ENCODE measurements at regions not wholly inside any gene's neighbourhood (a gene's known extent, or its start where the extent isn't known, plus 50 kb on each side); places are given as distances from the start of the nearest gene placed in this dataset.
A peak's percentile ranks its signal among the peaks of the same experiment; 100 is the strongest.

GRCh38 chr11:69416762-69417698 is 64.4 kb upstream of the LINC01488 start:
- no peak overlapping the region for H3K4me3 ChIP-seq (ENCODE audit: low read length)
- Mint-ChIP-seq H3K27me3 (ENCODE audit: insufficient read depth) (no peaks in the 10 kb centered on the region), H3K27ac (no peak overlapping the region), H3K9me3 (no peaks in the 10 kb centered on the region), H3K4me3 (no peak overlapping the region), H3K36me3 (ENCODE audit: low read depth) (no peaks in the 10 kb centered on the region), H3K4me1 (no peaks in the 10 kb centered on the region)
- H3K36me3 ChIP-seq (ENCODE audit: control insufficient read depth, insufficient read depth, low read length): no peaks in the 10 kb centered on the region
- H3K27ac ChIP-seq (ENCODE audit: low read depth, low read length): peak overlapping the region; percentile 17
- WGBS, 2 experiments (ENCODE audit: insufficient coverage in 1 of 2, insufficient read length in 1 of 2): 84 to 90% methylated on average over 22 to 27 of the region's 27 CpGs
- no peaks in the 10 kb centered on the region for H3K27me3 ChIP-seq (ENCODE audit: control insufficient read depth, insufficient read depth, low read length, poor library complexity, severe bottlenecking)
- no peaks in the 10 kb centered on the region for H3K9me3 ChIP-seq (ENCODE audit: control insufficient read depth, low read length)
- no peaks in the 10 kb centered on the region for H3K4me1 ChIP-seq (ENCODE audit: control insufficient read depth, insufficient read depth, low read length)
- H3K9ac ChIP-seq (ENCODE audit: extremely low read depth, low read length, poor library complexity, severe bottlenecking): no peak overlapping the region
- no peak for DNase-seq
- no peak for TF ChIP-seq CTCF (conservative IDR thresholded peaks at IDR 0.05)

DNA sequence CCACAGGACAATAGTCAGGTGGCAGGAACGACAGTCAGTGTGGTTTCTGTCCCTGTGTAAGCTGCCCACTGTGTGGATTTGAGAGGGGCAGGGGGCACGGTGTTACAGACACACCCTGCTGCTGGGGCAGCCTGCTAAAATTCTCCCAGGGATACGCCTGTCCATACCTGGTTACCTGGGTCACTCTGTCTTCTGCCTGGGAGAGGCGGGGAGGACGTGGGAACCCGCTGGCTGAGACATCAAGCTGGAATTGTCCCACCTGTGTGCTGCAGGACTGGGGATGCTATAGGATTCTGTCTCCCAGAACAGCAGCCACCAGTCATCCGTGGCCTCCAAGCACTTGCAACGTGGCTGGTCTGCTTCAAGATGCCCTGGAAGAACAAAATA is 63.8 kb upstream of the LINC01488 start:
- 90 to 100% methylated on average over 5 to 8 of the region's 8 CpGs for WGBS, 2 experiments (ENCODE audit: insufficient coverage in 1 of 2, insufficient read length in 1 of 2)
- Histone ChIP-seq H3K4me3 (ENCODE audit: low read length) (no peak overlapping the region), H3K9me3 (ENCODE audit: control insufficient read depth, low read length) (no peaks in the 10 kb centered on the region), H3K4me1 (ENCODE audit: control insufficient read depth, insufficient read depth, low read length) (no peaks in the 10 kb centered on the region), H3K27ac (ENCODE audit: low read depth, low read length) (no peak overlapping the region), H3K9ac (ENCODE audit: extremely low read depth, low read length, poor library complexity, severe bottlenecking) (no peak overlapping the region), H3K27me3 (ENCODE audit: control insufficient read depth, insufficient read depth, low read length, poor library complexity, severe bottlenecking) (no peaks in the 10 kb centered on the region), H3K36me3 (ENCODE audit: control insufficient read depth, insufficient read depth, low read length) (no peaks in the 10 kb centered on the region)
- DNase-seq: no peak
- Mint-ChIP-seq H3K27ac (no peak overlapping the region), H3K4me1 (no peaks in the 10 kb centered on the region), H3K9me3 (no peaks in the 10 kb centered on the region), H3K27me3 (ENCODE audit: insufficient read depth) (no peaks in the 10 kb centered on the region), H3K4me3 (no peak overlapping the region), H3K36me3 (ENCODE audit: low read depth) (no peaks in the 10 kb centered on the region)
- no peak for TF ChIP-seq CTCF (conservative IDR thresholded peaks at IDR 0.05)

- H3K9me3 Mint-ChIP-seq: peaks cover 2% of the 10 kb centered on the region
- WGBS, 2 experiments (ENCODE audit: insufficient coverage in 1 of 2, insufficient read length in 1 of 2): 75% methylated on average over 13 to 14 of the region's 14 CpGs
- Histone ChIP-seq H3K4me1 (ENCODE audit: control insufficient read depth, insufficient read depth, low read length) (no peaks in the 10 kb centered on the region), H3K27me3 (ENCODE audit: control insufficient read depth, insufficient read depth, low read length, poor library complexity, severe bottlenecking) (no peaks in the 10 kb centered on the region), H3K4me3 (ENCODE audit: low read length) (no peak overlapping the region), H3K36me3 (ENCODE audit: control insufficient read depth, insufficient read depth, low read length) (no peaks in the 10 kb centered on the region), H3K27ac (ENCODE audit: low read depth, low read length) (no peak overlapping the region), H3K9ac (ENCODE audit: extremely low read depth, low read length, poor library complexity, severe bottlenecking) (no peak overlapping the region), H3K9me3 (ENCODE audit: control insufficient read depth, low read length) (no peaks in the 10 kb centered on the region)
- H3K4me3 Mint-ChIP-seq: no peak overlapping the region
- no peaks in the 10 kb centered on the region for H3K4me1 Mint-ChIP-seq
- TF ChIP-seq CTCF (conservative IDR thresholded peaks at IDR 0.05): no peak
- H3K27me3 Mint-ChIP-seq (ENCODE audit: insufficient read depth): no peaks in the 10 kb centered on the region
- H3K36me3 Mint-ChIP-seq (ENCODE audit: low read depth): no peaks in the 10 kb centered on the region
- DNase-seq: no peak
- no peak overlapping the region for H3K27ac Mint-ChIP-seq
Observed at GRCh38 chr11:69418576-69419296, 62.7 kb upstream of the LINC01488 start.

Measured in endodermal cell (in vitro differentiated cells).